ENCODE measurements at regions not wholly inside any gene's neighbourhood (a gene's known extent, or its start where the extent isn't known, plus 50 kb on each side); places are given as distances from the start of the nearest gene placed in this dataset.

DNA sequence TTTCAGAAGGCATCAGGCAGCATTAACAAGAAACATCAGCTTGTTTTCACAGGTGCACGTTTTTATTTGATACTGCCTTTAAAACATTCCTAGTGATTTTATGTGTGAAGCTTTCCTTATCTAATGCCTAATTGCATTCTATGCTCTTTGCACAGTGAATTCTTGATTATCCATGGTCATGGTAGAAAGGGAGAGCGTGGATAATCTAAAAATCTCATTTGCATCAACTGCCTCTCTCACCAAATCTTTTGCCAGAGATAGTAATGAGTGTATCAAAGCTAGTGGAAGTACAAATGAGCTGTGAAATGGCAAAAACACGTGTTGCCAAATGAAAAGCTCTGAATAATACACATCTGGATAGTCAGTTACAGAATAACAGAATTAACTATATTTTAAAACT, 170.5 kb downstream of the NAA11 start:
- H3K36me3 Mint-ChIP-seq (ENCODE audit: low read depth) = no peaks in the 10 kb centered on the region
- TF ChIP-seq, protein P1, sequence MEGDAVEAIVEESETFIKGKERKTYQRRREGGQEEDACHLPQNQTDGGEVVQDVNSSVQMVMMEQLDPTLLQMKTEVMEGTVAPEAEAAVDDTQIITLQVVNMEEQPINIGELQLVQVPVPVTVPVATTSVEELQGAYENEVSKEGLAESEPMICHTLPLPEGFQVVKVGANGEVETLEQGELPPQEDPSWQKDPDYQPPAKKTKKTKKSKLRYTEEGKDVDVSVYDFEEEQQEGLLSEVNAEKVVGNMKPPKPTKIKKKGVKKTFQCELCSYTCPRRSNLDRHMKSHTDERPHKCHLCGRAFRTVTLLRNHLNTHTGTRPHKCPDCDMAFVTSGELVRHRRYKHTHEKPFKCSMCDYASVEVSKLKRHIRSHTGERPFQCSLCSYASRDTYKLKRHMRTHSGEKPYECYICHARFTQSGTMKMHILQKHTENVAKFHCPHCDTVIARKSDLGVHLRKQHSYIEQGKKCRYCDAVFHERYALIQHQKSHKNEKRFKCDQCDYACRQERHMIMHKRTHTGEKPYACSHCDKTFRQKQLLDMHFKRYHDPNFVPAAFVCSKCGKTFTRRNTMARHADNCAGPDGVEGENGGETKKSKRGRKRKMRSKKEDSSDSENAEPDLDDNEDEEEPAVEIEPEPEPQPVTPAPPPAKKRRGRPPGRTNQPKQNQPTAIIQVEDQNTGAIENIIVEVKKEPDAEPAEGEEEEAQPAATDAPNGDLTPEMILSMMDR (conservative IDR thresholded peaks at IDR 0.05) = no peak
- H3K4me3 Mint-ChIP-seq = no peak overlapping the region
- H3K9me3 Mint-ChIP-seq = peaks cover 3% of the 10 kb centered on the region
- no peak overlapping the region for H3K27ac Mint-ChIP-seq (ENCODE audit: unreplicated experiment)
- DNase-seq (ENCODE audit: low read depth, low spot score) = no peak
- H3K4me1 Mint-ChIP-seq = peaks cover 4% of the 10 kb centered on the region
- no peaks in the 10 kb centered on the region for H3K27me3 Mint-ChIP-seq (ENCODE audit: low read depth)

- peaks cover 3% of the 10 kb centered on the region for H3K9me3 Mint-ChIP-seq
- TF ChIP-seq, protein P1 (conservative IDR thresholded peaks at IDR 0.05) = no peak
- no peak for DNase-seq (ENCODE audit: low read depth, low spot score)
- H3K4me1 Mint-ChIP-seq = peaks cover 7% of the 10 kb centered on the region
- no peak overlapping the region for H3K4me3 Mint-ChIP-seq
- H3K36me3 Mint-ChIP-seq (ENCODE audit: low read depth) = no peaks in the 10 kb centered on the region
- H3K27me3 Mint-ChIP-seq (ENCODE audit: low read depth) = no peaks in the 10 kb centered on the region
- no peak overlapping the region for H3K27ac Mint-ChIP-seq (ENCODE audit: unreplicated experiment)
These were observed 174.9 kb downstream of the NAA11 start for GRCh38 chr4:79150820-79151416.

DNA sequence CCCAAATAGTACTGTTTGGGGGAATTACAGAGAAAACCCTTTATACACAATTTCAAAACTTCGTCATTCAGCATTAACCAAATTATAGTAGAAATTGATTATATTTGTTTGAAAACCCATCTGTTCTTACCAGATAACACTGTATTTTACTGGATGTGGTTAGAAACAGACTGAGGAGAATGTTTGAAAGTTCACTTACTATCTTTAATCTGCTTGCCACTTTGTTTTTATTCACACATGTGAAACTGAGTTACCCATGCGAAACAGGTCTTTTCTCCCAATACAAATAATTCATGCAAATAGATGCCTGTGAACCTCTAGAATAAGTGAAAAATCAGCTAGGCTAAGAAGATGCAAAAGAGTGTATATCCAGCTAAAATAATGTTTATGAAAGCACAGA, 177.5 kb downstream of the NAA11 start:
- DNase-seq (ENCODE audit: low read depth, low spot score) = no peak
- TF ChIP-seq, protein P1 (conservative IDR thresholded peaks at IDR 0.05) = no peak
- Mint-ChIP-seq H3K9me3 (peaks cover 8% of the 10 kb centered on the region), H3K36me3 (ENCODE audit: low read depth) (peaks cover 3% of the 10 kb centered on the region), H3K27me3 (ENCODE audit: low read depth) (no peaks in the 10 kb centered on the region), H3K4me3 (no peak overlapping the region), H3K4me1 (peaks cover 3% of the 10 kb centered on the region), H3K27ac (ENCODE audit: unreplicated experiment) (no peak overlapping the region)

DNA sequence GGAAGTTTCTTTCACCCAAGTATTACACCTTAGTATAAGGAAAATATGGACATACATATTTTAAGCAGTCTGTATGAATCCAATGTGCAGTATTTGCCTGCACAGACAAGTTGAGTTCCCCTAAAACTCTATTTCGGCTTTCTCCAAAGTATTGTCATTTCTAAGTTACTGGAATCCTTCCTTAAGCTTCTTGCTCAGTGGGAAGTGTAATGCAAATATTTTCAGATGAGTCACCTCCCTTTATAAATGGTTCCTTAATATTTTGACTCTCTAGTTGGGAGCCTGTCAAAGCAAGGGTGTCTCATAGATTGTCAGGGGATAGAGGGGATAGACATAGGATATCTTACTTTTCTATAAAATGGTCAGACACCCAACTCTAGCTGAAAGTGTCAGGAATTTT, 178.6 kb downstream of the NAA11 start:
- TF ChIP-seq, protein P1 (conservative IDR thresholded peaks at IDR 0.05) = no peak
- Mint-ChIP-seq H3K27ac (ENCODE audit: unreplicated experiment) (no peak overlapping the region), H3K36me3 (ENCODE audit: low read depth) (peaks cover 3% of the 10 kb centered on the region), H3K4me1 (peaks cover 3% of the 10 kb centered on the region), H3K4me3 (no peak overlapping the region), H3K9me3 (peaks cover 11% of the 10 kb centered on the region), H3K27me3 (ENCODE audit: low read depth) (no peaks in the 10 kb centered on the region)
- DNase-seq (ENCODE audit: low read depth, low spot score) = no peak

DNA sequence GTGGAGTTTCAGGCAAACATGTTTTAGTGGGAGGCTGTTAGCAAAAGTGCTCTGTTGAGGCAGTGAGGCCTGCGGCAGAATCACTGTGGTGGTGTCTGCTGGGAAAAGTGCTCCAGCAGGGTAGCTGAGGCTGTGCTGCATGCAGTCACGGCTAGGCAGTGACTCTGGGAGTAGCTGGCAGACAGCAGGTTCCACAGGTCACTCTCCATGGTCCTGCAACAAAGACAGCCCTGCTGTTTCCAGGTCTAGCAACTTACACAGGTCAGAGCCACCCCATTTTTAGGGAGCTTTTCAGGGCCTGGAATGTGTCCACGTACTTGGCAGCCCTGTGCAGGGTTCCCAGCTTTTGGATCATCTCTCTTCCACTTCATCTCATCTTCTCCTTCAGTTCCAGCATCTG, 184.3 kb downstream of the NAA11 start:
- Mint-ChIP-seq H3K4me3 (no peak overlapping the region), H3K9me3 (peaks cover 14% of the 10 kb centered on the region), H3K27me3 (ENCODE audit: low read depth) (no peaks in the 10 kb centered on the region), H3K36me3 (ENCODE audit: low read depth) (peaks cover 5% of the 10 kb centered on the region), H3K27ac (ENCODE audit: unreplicated experiment) (no peak overlapping the region), H3K4me1 (no peaks in the 10 kb centered on the region)
- TF ChIP-seq, protein P1 (conservative IDR thresholded peaks at IDR 0.05) = no peak
- DNase-seq (ENCODE audit: low read depth, low spot score) = no peak

Measured in neural crest cell (in vitro differentiated cells).